Suprapubic skin (tissue), 4 donors: ENCODE measurements at regions not wholly inside any gene's neighbourhood (a gene's known extent, or its start where the extent isn't known, plus 50 kb on each side); places are given as distances from the start of the nearest gene placed in this dataset.

Source experiments
- EP300 ChIP-seq: sonication (generic); formaldehyde crosslinking; IDR thresholded peaks from one replicate; pipeline ENCODE4 v1.6.1; 2017; ENCODE audit warnings: antibody characterized with exemption
- POLR2A ChIP-seq, 2 donors: fragments of 450-650 bp; IDR thresholded peaks; one replicate each; pipeline ENCODE4 v1.6.1; 2017; ENCODE audit warnings: antibody characterized with exemption in 2 of 2, mild to moderate bottlenecking in 2 of 2, moderate library complexity in 2 of 2
- POLR2AphosphoS5 ChIP-seq, 3 donors: sonication (generic); formaldehyde crosslinking; IDR thresholded peaks; one replicate each; pipeline ENCODE4 v1.6.1; 2017; ENCODE audit warnings: antibody characterized with exemption in 3 of 3
- TF ChIP-seq, protein P1 (sequence below), 2 donors: fragments of 200-600 bp in 1 of 2; fragments of 450-650 bp in 1 of 2; sonication (generic) in 1 of 2; IDR thresholded peaks; one replicate each; pipeline ENCODE4 v1.5.1; 2016 to 2019; ENCODE audit warnings: antibody characterized with exemption in 2 of 2, mild to moderate bottlenecking in 1 of 2, moderate library complexity in 1 of 2

DNA sequence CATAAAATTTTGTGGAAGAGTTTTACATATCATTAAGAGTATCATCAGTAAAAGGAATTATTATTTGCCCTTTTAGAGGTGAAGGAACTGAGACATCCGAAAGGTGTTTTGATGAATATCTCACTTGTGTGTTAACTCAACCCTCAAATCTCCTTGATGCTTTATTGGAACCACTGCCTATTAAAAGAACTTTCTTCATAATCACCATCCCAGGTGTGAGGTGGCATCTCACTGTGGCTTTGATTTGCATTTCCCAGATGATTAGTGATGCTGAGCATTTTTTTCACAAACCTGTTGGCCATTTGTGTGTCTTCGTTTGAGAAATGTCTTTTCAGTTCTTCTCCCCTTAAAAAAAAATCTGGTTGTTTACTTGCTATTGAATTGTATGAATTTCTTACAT is 134.0 kb upstream of the SYN3 start:
- TF ChIP-seq, protein P1, sequence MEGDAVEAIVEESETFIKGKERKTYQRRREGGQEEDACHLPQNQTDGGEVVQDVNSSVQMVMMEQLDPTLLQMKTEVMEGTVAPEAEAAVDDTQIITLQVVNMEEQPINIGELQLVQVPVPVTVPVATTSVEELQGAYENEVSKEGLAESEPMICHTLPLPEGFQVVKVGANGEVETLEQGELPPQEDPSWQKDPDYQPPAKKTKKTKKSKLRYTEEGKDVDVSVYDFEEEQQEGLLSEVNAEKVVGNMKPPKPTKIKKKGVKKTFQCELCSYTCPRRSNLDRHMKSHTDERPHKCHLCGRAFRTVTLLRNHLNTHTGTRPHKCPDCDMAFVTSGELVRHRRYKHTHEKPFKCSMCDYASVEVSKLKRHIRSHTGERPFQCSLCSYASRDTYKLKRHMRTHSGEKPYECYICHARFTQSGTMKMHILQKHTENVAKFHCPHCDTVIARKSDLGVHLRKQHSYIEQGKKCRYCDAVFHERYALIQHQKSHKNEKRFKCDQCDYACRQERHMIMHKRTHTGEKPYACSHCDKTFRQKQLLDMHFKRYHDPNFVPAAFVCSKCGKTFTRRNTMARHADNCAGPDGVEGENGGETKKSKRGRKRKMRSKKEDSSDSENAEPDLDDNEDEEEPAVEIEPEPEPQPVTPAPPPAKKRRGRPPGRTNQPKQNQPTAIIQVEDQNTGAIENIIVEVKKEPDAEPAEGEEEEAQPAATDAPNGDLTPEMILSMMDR (IDR thresholded peaks at IDR 0.05) = no peak
- TF ChIP-seq POLR2A (IDR thresholded peaks at IDR 0.05) (no peak), POLR2AphosphoS5 (IDR thresholded peaks at IDR 0.05) (no peak), EP300 (no peak)
